GM12878 (cell line): ENCODE measurements at regions not wholly inside any gene's neighbourhood (a gene's known extent, or its start where the extent isn't known, plus 50 kb on each side); places are given as distances from the start of the nearest gene placed in this dataset.

ENCODE experiments used
- EZH2 ChIP-seq: IDR thresholded peaks from 2 replicates; pipeline ENCODE4 v1.6.1; 2012; ENCODE audit warnings: low read depth, mild to moderate bottlenecking, control low read depth, inconsistent platforms, low read length, borderline replicate concordance; ENCODE audit not compliant: control insufficient read depth
- SIX5 ChIP-seq: IDR thresholded peaks from 2 replicates; pipeline ENCODE4 v1.6.1; 2011; ENCODE audit warnings: mild to moderate bottlenecking, low read depth, low read length, moderate library complexity; ENCODE audit not compliant: severe bottlenecking
- YY1 ChIP-seq: IDR thresholded peaks from 2 replicates; pipeline ENCODE4 v1.6.1; 2011; ENCODE audit warnings: low read depth, mild to moderate bottlenecking, low read length
- TF ChIP-seq, protein P1 (sequence below), 3 experiments: IDR thresholded peaks in 2 of 3; conservative IDR thresholded peaks in 1 of 3; 2 replicates each; pipeline ENCODE4 v1.5.1; 2011; ENCODE audit warnings: low read depth in 3 of 3, low read length in 3 of 3, mild to moderate bottlenecking in 3 of 3, control low read depth in 2 of 3, moderate library complexity in 2 of 3, inconsistent platforms in 1 of 3, mixed read lengths in 1 of 3; ENCODE audit not compliant: control insufficient read depth in 2 of 3, insufficient read depth in 1 of 3; ENCODE audit errors: extremely low read depth in 1 of 3

DNA sequence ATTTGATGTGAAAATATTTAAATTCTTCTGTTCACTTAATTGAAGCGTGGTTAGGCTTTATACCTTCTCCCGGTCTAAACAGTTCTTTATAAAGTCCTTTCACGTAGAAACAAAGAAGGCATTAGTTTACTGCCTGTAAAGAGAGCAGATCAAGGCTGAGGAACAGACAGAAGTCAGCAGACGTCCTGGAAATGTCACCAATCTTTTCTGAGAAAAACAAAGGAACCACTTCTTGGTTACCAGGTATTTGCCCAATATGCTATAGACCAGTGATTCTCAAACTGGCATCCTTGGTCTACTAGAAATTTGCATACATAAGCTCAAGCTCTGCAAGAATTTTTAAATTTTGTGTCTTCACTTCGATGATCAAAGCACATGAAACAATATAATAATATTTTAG, 89.2 kb upstream of the STK17B start:
- TF ChIP-seq SIX5, result no peak
- no peak for TF ChIP-seq EZH2
- no peak for TF ChIP-seq YY1
- TF ChIP-seq, protein P1, sequence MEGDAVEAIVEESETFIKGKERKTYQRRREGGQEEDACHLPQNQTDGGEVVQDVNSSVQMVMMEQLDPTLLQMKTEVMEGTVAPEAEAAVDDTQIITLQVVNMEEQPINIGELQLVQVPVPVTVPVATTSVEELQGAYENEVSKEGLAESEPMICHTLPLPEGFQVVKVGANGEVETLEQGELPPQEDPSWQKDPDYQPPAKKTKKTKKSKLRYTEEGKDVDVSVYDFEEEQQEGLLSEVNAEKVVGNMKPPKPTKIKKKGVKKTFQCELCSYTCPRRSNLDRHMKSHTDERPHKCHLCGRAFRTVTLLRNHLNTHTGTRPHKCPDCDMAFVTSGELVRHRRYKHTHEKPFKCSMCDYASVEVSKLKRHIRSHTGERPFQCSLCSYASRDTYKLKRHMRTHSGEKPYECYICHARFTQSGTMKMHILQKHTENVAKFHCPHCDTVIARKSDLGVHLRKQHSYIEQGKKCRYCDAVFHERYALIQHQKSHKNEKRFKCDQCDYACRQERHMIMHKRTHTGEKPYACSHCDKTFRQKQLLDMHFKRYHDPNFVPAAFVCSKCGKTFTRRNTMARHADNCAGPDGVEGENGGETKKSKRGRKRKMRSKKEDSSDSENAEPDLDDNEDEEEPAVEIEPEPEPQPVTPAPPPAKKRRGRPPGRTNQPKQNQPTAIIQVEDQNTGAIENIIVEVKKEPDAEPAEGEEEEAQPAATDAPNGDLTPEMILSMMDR (IDR thresholded peaks at IDR 0.05 in 2 of 3, conservative IDR thresholded peaks at IDR 0.05 in 1 of 3; ENCODE audit: control insufficient read depth in 2 of 3, extremely low read depth in 1 of 3, insufficient read depth in 1 of 3, low read depth in 3 of 3, low read length in 3 of 3), result no peak
